Astrocyte (in vitro differentiated cells and primary cell): ENCODE measurements at regions not wholly inside any gene's neighbourhood (a gene's known extent, or its start where the extent isn't known, plus 50 kb on each side); places are given as distances from the start of the nearest gene placed in this dataset.

Experiments used
- DNase-seq: peaks from one replicate; pipeline ENCODE4 v3.0.0-alpha.2; 2010; ENCODE audit warnings: low read depth
- FAIRE-seq: peaks from 2 replicates; lab custom pipeline; 2011; peaks lifted over from hg19 to GRCh38; lab: Jason Lieb, UNC
- H2AFZ ChIP-seq: 2 replicates; pipeline ENCODE4 v1.6.0; 2012; ENCODE audit warnings: low read depth, low read length, inconsistent platforms
- H3K27ac ChIP-seq: 2 replicates; pipeline ENCODE4 v1.5.1; 2011; ENCODE audit warnings: low read depth, low read length, inconsistent platforms
- H3K27me3 ChIP-seq: 2 replicates; pipeline ENCODE4 v1.6.0; 2011; ENCODE audit warnings: low read length, inconsistent platforms; ENCODE audit not compliant: insufficient read depth
- H3K36me3 ChIP-seq: 2 replicates; pipeline ENCODE4 v1.5.1; 2011; ENCODE audit warnings: low read length, inconsistent platforms; ENCODE audit not compliant: insufficient read depth
- H3K4me1 ChIP-seq: 2 replicates; pipeline ENCODE4 v1.5.1; 2011; ENCODE audit warnings: low read length, inconsistent platforms; ENCODE audit not compliant: insufficient read depth
- H3K4me2 ChIP-seq: 2 replicates; pipeline ENCODE4 v1.6.0; 2012; ENCODE audit warnings: low read length, inconsistent platforms
- H3K4me3 ChIP-seq: 2 replicates; pipeline ENCODE4 v1.5.1; 2011; ENCODE audit warnings: low read depth, mild to moderate bottlenecking, low read length, inconsistent platforms; ENCODE audit not compliant: insufficient read depth
- H3K79me2 ChIP-seq: 2 replicates; pipeline ENCODE4 v1.6.0; 2012; ENCODE audit warnings: mild to moderate bottlenecking, low read length, inconsistent platforms; ENCODE audit not compliant: insufficient read depth
- H3K9ac ChIP-seq: 2 replicates; pipeline ENCODE4 v1.6.0; 2012; ENCODE audit warnings: mild to moderate bottlenecking, low read length, inconsistent platforms
- H3K9me3 ChIP-seq: 2 replicates; pipeline ENCODE4 v1.5.1; 2012; ENCODE audit warnings: low read depth, mild to moderate bottlenecking, low read length, inconsistent platforms; ENCODE audit not compliant: insufficient read depth
- H4K20me1 ChIP-seq: 2 replicates; pipeline ENCODE4 v1.6.0; 2012; ENCODE audit warnings: low read length, inconsistent platforms; ENCODE audit not compliant: insufficient read depth
- H3K27ac Mint-ChIP-seq: one replicate; pipeline ENCODE4 v1.8.0; 2021; ENCODE audit warnings: mild to moderate bottlenecking, mixed read lengths; ENCODE audit not compliant: unreplicated experiment
- H3K27me3 Mint-ChIP-seq: one replicate; pipeline ENCODE4 v1.8.0; 2021; ENCODE audit warnings: low read depth, mixed read lengths; ENCODE audit not compliant: unreplicated experiment
- H3K36me3 Mint-ChIP-seq: one replicate; pipeline ENCODE4 v1.8.0; 2021; ENCODE audit warnings: low read depth, mixed read lengths; ENCODE audit not compliant: unreplicated experiment
- H3K4me1 Mint-ChIP-seq: one replicate; pipeline ENCODE4 v1.8.0; 2021; ENCODE audit warnings: low read depth, mixed read lengths; ENCODE audit not compliant: unreplicated experiment
- H3K4me3 Mint-ChIP-seq: one replicate; pipeline ENCODE4 v1.8.0; 2021; ENCODE audit warnings: mild to moderate bottlenecking, moderate library complexity, mixed read lengths; ENCODE audit not compliant: unreplicated experiment
- H3K9me3 Mint-ChIP-seq: one replicate; pipeline ENCODE4 v1.8.0; 2021; ENCODE audit warnings: mild to moderate bottlenecking, mixed read lengths; ENCODE audit not compliant: unreplicated experiment
- CTCF ChIP-seq: IDR thresholded peaks from 2 replicates; pipeline ENCODE4 v1.5.1; 2011; ENCODE audit warnings: low read depth, mild to moderate bottlenecking, inconsistent platforms, low read length, moderate library complexity; ENCODE audit not compliant: insufficient read depth
- EZH2 ChIP-seq: IDR thresholded peaks from 2 replicates; pipeline ENCODE4 v1.6.1; 2012; ENCODE audit warnings: mild to moderate bottlenecking, low read length, inconsistent platforms; ENCODE audit not compliant: insufficient read depth

- Histone ChIP-seq H3K4me2 (no peak overlapping the region), H3K9me3 (no peaks in the 10 kb centered on the region), H3K27me3 (no peaks in the 10 kb centered on the region), H2AFZ (no peak overlapping the region), H3K4me3 (no peak overlapping the region), H4K20me1 (no peaks in the 10 kb centered on the region), H3K4me1 (no peaks in the 10 kb centered on the region), H3K27ac (no peak overlapping the region), H3K79me2 (no peaks in the 10 kb centered on the region), H3K36me3 (no peaks in the 10 kb centered on the region), H3K9ac (no peak overlapping the region)
- H3K4me1 Mint-ChIP-seq = peaks cover 10% of the 10 kb centered on the region
- H3K27ac Mint-ChIP-seq = no peak overlapping the region
- TF ChIP-seq CTCF (no peak), EZH2 (no peak)
- no peaks in the 10 kb centered on the region for H3K27me3 Mint-ChIP-seq
- no peak overlapping the region for H3K4me3 Mint-ChIP-seq
- H3K36me3 Mint-ChIP-seq = peaks cover 2% of the 10 kb centered on the region
- no peak for DNase-seq
- no peak for FAIRE-seq
- H3K9me3 Mint-ChIP-seq = no peaks in the 10 kb centered on the region
Measured at GRCh38 chr6:144612811-144613210, 327.7 kb downstream of the UTRN start.

GRCh38 chr6:144613859-144614258 lies 328.7 kb downstream of the UTRN start:
- H3K27ac Mint-ChIP-seq = no peak overlapping the region
- peaks cover 2% of the 10 kb centered on the region for H3K4me1 Mint-ChIP-seq
- H2AFZ ChIP-seq = no peak overlapping the region
- FAIRE-seq (no peak), DNase-seq (no peak)
- H3K27ac ChIP-seq = no peak overlapping the region
- TF ChIP-seq CTCF (no peak), EZH2 (no peak)
- no peak overlapping the region for H3K4me3 ChIP-seq
- no peaks in the 10 kb centered on the region for H3K9me3 ChIP-seq
- H3K36me3 Mint-ChIP-seq = no peaks in the 10 kb centered on the region
- H3K9ac ChIP-seq = no peak overlapping the region
- no peaks in the 10 kb centered on the region for H3K27me3 ChIP-seq
- H3K27me3 Mint-ChIP-seq = no peaks in the 10 kb centered on the region
- H3K4me1 ChIP-seq = no peaks in the 10 kb centered on the region
- H4K20me1 ChIP-seq = no peaks in the 10 kb centered on the region
- no peaks in the 10 kb centered on the region for H3K36me3 ChIP-seq
- H3K9me3 Mint-ChIP-seq = no peaks in the 10 kb centered on the region
- no peak overlapping the region for H3K4me2 ChIP-seq
- H3K79me2 ChIP-seq = no peaks in the 10 kb centered on the region
- no peak overlapping the region for H3K4me3 Mint-ChIP-seq

- H3K27ac ChIP-seq = no peak overlapping the region
- Mint-ChIP-seq H3K4me3 (no peak overlapping the region), H3K27me3 (no peaks in the 10 kb centered on the region), H3K4me1 (peaks cover 2% of the 10 kb centered on the region), H3K9me3 (no peaks in the 10 kb centered on the region), H3K27ac (no peak overlapping the region), H3K36me3 (no peaks in the 10 kb centered on the region)
- H3K27me3 ChIP-seq = no peaks in the 10 kb centered on the region
- H3K9ac ChIP-seq = no peak overlapping the region
- DNase-seq (no peak), FAIRE-seq (no peak)
- no peak overlapping the region for H2AFZ ChIP-seq
- no peak overlapping the region for H3K4me2 ChIP-seq
- H3K4me3 ChIP-seq = no peak overlapping the region
- no peaks in the 10 kb centered on the region for H3K36me3 ChIP-seq
- no peaks in the 10 kb centered on the region for H4K20me1 ChIP-seq
- no peaks in the 10 kb centered on the region for H3K4me1 ChIP-seq
- H3K79me2 ChIP-seq = no peaks in the 10 kb centered on the region
- no peak for TF ChIP-seq CTCF
- no peak for TF ChIP-seq EZH2
- H3K9me3 ChIP-seq = no peaks in the 10 kb centered on the region
Measured at GRCh38 chr6:144615870-144616269, 330.7 kb downstream of the UTRN start.
